ENCODE measurements at regions not wholly inside any gene's neighbourhood (a gene's known extent, or its start where the extent isn't known, plus 50 kb on each side); places are given as distances from the start of the nearest gene placed in this dataset.

DNA sequence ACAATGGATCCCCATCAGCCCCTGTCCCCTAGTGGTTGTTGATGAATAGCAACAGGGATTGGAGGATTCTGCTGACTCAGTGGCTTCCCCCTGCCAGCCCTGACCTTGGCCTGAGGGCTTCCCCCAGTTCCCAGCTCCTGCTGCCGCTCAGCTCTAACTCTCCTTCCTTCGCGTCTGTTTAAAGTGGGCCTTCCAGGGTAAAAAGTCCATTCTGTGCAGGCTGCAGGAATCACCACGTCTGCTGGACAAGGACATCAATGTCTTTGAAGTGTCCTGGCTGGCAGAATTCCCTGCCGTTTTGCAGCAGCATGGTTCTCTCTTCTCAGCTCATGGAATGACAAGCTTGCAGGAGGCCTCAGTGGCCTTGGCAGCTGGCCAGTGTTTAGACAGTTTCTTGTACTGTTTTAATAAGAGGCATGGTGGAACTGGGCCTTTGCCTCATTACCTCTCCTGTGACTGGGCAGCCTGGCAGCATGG is 152.5 kb upstream of the STX18 start:
- no peaks in the 10 kb centered on the region for H3K79me2 ChIP-seq (ENCODE audit: control insufficient read depth, insufficient read depth, low read length)
- no peak overlapping the region for H3K9ac ChIP-seq (ENCODE audit: control insufficient read depth, extremely low read depth, insufficient read depth, low read length)
- H2AFZ ChIP-seq (ENCODE audit: control insufficient read depth, low read length) = no peak overlapping the region
- H3K9me1 ChIP-seq (ENCODE audit: control insufficient read depth, extremely low read depth, insufficient read depth, low read length) = no peaks in the 10 kb centered on the region
- no peaks in the 10 kb centered on the region for H4K20me1 ChIP-seq (ENCODE audit: control insufficient read depth, extremely low read depth, insufficient read depth, low read length)
- no peaks in the 10 kb centered on the region for H3K36me3 ChIP-seq (ENCODE audit: control insufficient read depth in 2 of 2, extremely low read depth in 1 of 2, insufficient read depth in 2 of 2, low read length in 2 of 2)
- H3K27me3 ChIP-seq (ENCODE audit: control insufficient read depth, extremely low read depth, insufficient read depth, low read length) = no peaks in the 10 kb centered on the region
- no peak for DNase-seq (ENCODE audit: low read depth, low spot score)
- no peak overlapping the region for H3K4me2 ChIP-seq (ENCODE audit: control insufficient read depth, extremely low read depth, insufficient read depth, low read depth, low read length)
- no peak for TF ChIP-seq EZH2 (IDR thresholded peaks at IDR 0.05; ENCODE audit: low read length)
- TF ChIP-seq, protein P1, sequence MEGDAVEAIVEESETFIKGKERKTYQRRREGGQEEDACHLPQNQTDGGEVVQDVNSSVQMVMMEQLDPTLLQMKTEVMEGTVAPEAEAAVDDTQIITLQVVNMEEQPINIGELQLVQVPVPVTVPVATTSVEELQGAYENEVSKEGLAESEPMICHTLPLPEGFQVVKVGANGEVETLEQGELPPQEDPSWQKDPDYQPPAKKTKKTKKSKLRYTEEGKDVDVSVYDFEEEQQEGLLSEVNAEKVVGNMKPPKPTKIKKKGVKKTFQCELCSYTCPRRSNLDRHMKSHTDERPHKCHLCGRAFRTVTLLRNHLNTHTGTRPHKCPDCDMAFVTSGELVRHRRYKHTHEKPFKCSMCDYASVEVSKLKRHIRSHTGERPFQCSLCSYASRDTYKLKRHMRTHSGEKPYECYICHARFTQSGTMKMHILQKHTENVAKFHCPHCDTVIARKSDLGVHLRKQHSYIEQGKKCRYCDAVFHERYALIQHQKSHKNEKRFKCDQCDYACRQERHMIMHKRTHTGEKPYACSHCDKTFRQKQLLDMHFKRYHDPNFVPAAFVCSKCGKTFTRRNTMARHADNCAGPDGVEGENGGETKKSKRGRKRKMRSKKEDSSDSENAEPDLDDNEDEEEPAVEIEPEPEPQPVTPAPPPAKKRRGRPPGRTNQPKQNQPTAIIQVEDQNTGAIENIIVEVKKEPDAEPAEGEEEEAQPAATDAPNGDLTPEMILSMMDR (optimal IDR thresholded peaks at IDR 0.05 in 1 of 3, IDR thresholded peaks at IDR 0.05 in 1 of 3, conservative IDR thresholded peaks at IDR 0.05 in 1 of 3; ENCODE audit: extremely low read depth in 1 of 3, insufficient read depth in 2 of 3, low read length in 3 of 3) = peak; percentile 19 to 33 (median 31)
- H3K4me1 ChIP-seq (ENCODE audit: control insufficient read depth, extremely low read depth, insufficient read depth, low read length) = no peaks in the 10 kb centered on the region
- dilution Hi-C loops (cut with MboI; ENCODE audit: extremely low pct_ligation_motif_present, low sequenced_read_pairs) = no loop called here
- no peak overlapping the region for H3K27ac ChIP-seq (ENCODE audit: control insufficient read depth, insufficient read depth, low read length)
- no peak overlapping the region for H3K4me3 ChIP-seq (ENCODE audit: control insufficient read depth in 2 of 3, extremely low read depth in 1 of 3, insufficient read depth in 2 of 3, low read depth in 1 of 3, low read length in 3 of 3)
- no peaks in the 10 kb centered on the region for H3K9me3 ChIP-seq (ENCODE audit: control insufficient read depth, low read depth, low read length)
- FAIRE-seq = no peak

DNA sequence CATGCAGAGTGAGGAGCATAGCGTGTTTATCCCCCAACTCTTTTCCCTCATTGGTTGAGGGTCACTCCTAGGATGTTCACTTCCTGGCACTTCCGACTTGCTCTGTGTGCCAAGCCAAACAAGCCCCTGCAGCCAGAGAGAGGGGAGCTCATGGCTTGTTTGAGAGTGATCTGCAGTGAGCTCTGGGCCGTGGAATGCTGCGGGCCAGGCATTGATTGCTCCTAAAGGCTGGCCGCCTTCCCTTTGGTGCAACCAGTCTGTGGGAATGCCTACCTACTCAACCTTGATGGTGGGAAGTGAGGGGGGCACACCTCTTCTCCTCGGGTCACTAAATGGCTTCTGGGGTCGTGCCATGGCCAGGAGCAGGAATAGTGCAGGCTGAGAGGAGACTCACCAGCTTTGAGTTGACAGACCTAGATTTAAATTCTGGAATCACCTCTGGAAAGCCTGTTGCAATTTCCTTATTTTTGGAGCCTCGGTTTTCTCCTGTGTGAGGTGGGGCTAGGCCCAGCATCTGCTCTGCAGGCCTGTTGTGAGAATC is 152.0 kb upstream of the STX18 start:
- Histone ChIP-seq H3K4me3 (ENCODE audit: control insufficient read depth in 2 of 3, extremely low read depth in 1 of 3, insufficient read depth in 2 of 3, low read depth in 1 of 3, low read length in 3 of 3) (no peak overlapping the region), H4K20me1 (ENCODE audit: control insufficient read depth, extremely low read depth, insufficient read depth, low read length) (no peaks in the 10 kb centered on the region), H3K4me2 (ENCODE audit: control insufficient read depth, extremely low read depth, insufficient read depth, low read depth, low read length) (no peak overlapping the region), H3K79me2 (ENCODE audit: control insufficient read depth, insufficient read depth, low read length) (no peaks in the 10 kb centered on the region), H3K9me1 (ENCODE audit: control insufficient read depth, extremely low read depth, insufficient read depth, low read length) (no peaks in the 10 kb centered on the region), H2AFZ (ENCODE audit: control insufficient read depth, low read length) (no peak overlapping the region), H3K27me3 (ENCODE audit: control insufficient read depth, extremely low read depth, insufficient read depth, low read length) (no peaks in the 10 kb centered on the region), H3K9me3 (ENCODE audit: control insufficient read depth, low read depth, low read length) (no peaks in the 10 kb centered on the region), H3K4me1 (ENCODE audit: control insufficient read depth, extremely low read depth, insufficient read depth, low read length) (no peaks in the 10 kb centered on the region), H3K36me3 (ENCODE audit: control insufficient read depth in 2 of 2, extremely low read depth in 1 of 2, insufficient read depth in 2 of 2, low read length in 2 of 2) (no peaks in the 10 kb centered on the region), H3K9ac (ENCODE audit: control insufficient read depth, extremely low read depth, insufficient read depth, low read length) (no peak overlapping the region), H3K27ac (ENCODE audit: control insufficient read depth, insufficient read depth, low read length) (no peak overlapping the region)
- TF ChIP-seq EZH2 (IDR thresholded peaks at IDR 0.05; ENCODE audit: low read length) = no peak
- TF ChIP-seq, protein P1 (optimal IDR thresholded peaks at IDR 0.05 in 1 of 3, IDR thresholded peaks at IDR 0.05 in 1 of 3, conservative IDR thresholded peaks at IDR 0.05 in 1 of 3; ENCODE audit: extremely low read depth in 1 of 3, insufficient read depth in 2 of 3, low read length in 3 of 3) = no peak
- FAIRE-seq (no peak), DNase-seq (ENCODE audit: low read depth, low spot score) (no peak)
- dilution Hi-C loops (cut with MboI; ENCODE audit: extremely low pct_ligation_motif_present, low sequenced_read_pairs) = no loop called here
